C4-2B (cell line): ENCODE measurements at regions not wholly inside any gene's neighbourhood (a gene's known extent, or its start where the extent isn't known, plus 50 kb on each side); places are given as distances from the start of the nearest gene placed in this dataset.

Experiments used
- H3K27ac ChIP-seq: fragments of 450-650 bp; 2 replicates; pipeline ENCODE4 v1.5.1; 2017
- CTCF ChIP-seq: fragments of 450-650 bp; conservative IDR thresholded peaks from 2 replicates; pipeline ENCODE4 v1.5.1; 2017; ENCODE audit warnings: mild to moderate bottlenecking
- ZFX ChIP-seq: fragments of 450-650 bp; IDR thresholded peaks from 2 replicates; pipeline ENCODE4 v1.6.1; 2017

DNA sequence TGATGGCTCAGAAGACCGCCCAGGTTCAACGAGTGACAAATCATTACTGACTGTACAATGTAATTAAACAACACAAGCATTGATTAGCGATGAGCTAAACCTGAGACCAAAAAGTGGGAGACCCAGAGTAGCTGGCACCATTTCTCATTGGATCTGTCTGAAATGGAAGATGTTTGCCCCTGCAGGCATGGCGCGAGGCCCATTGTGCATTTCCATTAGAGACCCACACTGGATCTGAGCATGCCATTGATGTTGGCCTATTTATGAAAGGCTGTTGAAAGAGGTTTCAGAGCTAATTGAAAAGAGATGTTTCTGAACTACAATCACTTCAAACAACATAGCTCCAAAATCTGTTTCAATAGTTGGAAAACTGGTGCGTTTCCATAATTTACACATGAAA, 196.7 kb downstream of the TFAP2B start:
- TF ChIP-seq CTCF: no peak
- no peak for TF ChIP-seq ZFX
- no peak overlapping the region for H3K27ac ChIP-seq

GRCh38 chr6:51016489-51016888, 197.8 kb downstream of the TFAP2B start:
- no peak for TF ChIP-seq CTCF
- no peak for TF ChIP-seq ZFX
- H3K27ac ChIP-seq: no peak overlapping the region

- H3K27ac ChIP-seq: no peak overlapping the region
- TF ChIP-seq ZFX (no peak), CTCF (no peak)
These were observed 201.1 kb downstream of the TFAP2B start for GRCh38 chr6:51019806-51020205.

GRCh38 chr6:51021171-51021570, 202.5 kb downstream of the TFAP2B start:
- TF ChIP-seq ZFX (no peak), CTCF (no peak)
- no peak overlapping the region for H3K27ac ChIP-seq

DNA sequence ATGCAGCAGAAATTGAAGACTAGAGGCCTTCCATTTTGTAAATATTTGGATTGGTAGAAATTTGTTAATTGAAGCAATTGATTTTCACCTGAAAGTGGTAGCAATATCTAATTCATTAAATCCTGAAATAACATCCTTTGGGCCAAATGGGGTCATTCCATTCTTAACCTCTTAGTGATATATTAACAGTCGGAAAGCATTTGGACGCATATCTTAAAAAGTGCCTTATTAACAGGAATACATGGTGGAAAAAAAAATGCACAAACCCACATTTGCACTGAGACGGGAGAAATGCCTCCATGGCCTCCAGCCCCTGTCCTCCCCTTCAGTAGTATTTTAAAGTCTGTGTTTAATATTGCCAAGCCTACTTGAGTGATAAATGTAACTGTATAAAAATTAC, 205.5 kb downstream of the TFAP2B start:
- TF ChIP-seq ZFX: no peak
- TF ChIP-seq CTCF: no peak
- no peak overlapping the region for H3K27ac ChIP-seq

DNA sequence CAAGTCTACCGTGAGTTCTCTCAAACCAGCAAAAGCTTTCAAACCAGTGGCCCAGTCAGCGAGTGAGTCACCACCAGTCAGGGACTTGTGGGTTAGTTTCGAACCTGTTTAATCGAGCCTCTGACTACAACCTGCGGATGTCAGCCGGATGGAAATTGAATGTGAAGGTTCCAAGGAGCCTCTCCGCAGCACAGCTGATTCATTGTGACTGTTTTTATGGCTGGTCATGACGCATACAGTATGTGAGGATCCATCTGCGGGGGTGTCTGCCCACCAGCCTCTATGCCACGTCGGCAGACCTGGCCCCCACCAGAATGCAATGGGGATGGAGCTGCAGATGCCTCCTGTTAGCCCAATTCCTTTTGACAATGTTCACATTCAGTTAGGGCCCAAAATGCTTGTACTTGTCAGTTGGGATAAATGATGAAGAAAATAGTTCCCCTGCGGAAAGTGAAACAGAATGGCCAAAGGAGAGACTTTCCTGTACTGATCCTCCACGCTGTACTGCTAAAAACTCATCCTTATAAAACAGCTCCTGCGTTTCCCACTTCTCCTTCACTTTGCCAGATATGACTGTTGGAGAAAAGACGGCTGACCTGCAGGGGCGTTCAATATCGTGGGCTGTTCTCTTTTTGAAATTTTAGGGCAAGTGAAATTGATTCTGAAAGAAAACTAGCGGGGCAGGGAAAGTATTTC, 206.6 kb downstream of the TFAP2B start:
- no peak overlapping the region for H3K27ac ChIP-seq

More for the DNA sequence above, 206.6 kb downstream of the TFAP2B start:
- TF ChIP-seq CTCF (no peak), ZFX (no peak)
